HAP-1 (cell line): ENCODE measurements at regions not wholly inside any gene's neighbourhood (a gene's known extent, or its start where the extent isn't known, plus 50 kb on each side); places are given as distances from the start of the nearest gene placed in this dataset.

Experiments
- DNase-seq, 2 experiments: peaks; one replicate each; pipeline ENCODE4 v3.0.0-alpha.2; 2016 to 2020; ENCODE audit warnings: low spot score in 2 of 2
- H3K27me3 ChIP-seq: fragments of 250-450 bp; sonication (Bioruptor Pico); 2 replicates; pipeline ENCODE4 v1.5.1; 2020; ENCODE audit warnings: low read depth, mild to moderate bottlenecking, moderate library complexity
- H3K36me3 ChIP-seq: fragments of 250-450 bp; sonication (Bioruptor Pico); replicated peaks from 2 replicates; pipeline ENCODE4 v1.5.1; 2020; ENCODE audit warnings: mild to moderate bottlenecking
- H3K4me1 ChIP-seq: fragments of 250-450 bp; sonication (Bioruptor Pico); 2 replicates; pipeline ENCODE4 v1.5.1; 2020; ENCODE audit warnings: mild to moderate bottlenecking
- H3K4me3 ChIP-seq: fragments of 250-450 bp; sonication (Bioruptor Pico); 2 replicates; pipeline ENCODE4 v1.5.1; 2020; ENCODE audit warnings: mild to moderate bottlenecking, moderate library complexity
- H3K9me3 ChIP-seq: fragments of 250-450 bp; sonication (Bioruptor Pico); 2 replicates; pipeline ENCODE4 v1.5.1; 2020; ENCODE audit warnings: mild to moderate bottlenecking, moderate library complexity
- in situ Hi-C: fragments of 300-500 bp; cut with MboI; formaldehyde crosslinking; loops from 3 replicates; pipeline ENCODE4 v1.14.3; 2020; ENCODE audit warnings: low sequenced_read_pairs, inconsistent platforms, mixed read lengths

GRCh38 chr9:2958219-2958618 is 114.3 kb upstream of the PUM3 start:
- Histone ChIP-seq H3K4me1 (no peaks in the 10 kb centered on the region; the same call in 1 of the 2 replicates), H3K27me3 (peaks cover 14% of the 10 kb centered on the region), H3K36me3 (no peaks in the 10 kb centered on the region), H3K4me3 (no peak overlapping the region), H3K9me3 (no peaks in the 10 kb centered on the region)
- no peak for DNase-seq
- in situ Hi-C loops, result no loop called here

GRCh38 chr9:2957656-2958200 is 113.8 kb upstream of the PUM3 start:
- DNase-seq, result no peak
- peaks cover 14% of the 10 kb centered on the region for H3K27me3 ChIP-seq
- H3K4me1 ChIP-seq, result no peaks in the 10 kb centered on the region; the same call in 1 of the 2 replicates
- in situ Hi-C loops, result no loop called here
- no peaks in the 10 kb centered on the region for H3K9me3 ChIP-seq
- no peaks in the 10 kb centered on the region for H3K36me3 ChIP-seq
- no peak overlapping the region for H3K4me3 ChIP-seq

- Histone ChIP-seq H3K36me3 (no peaks in the 10 kb centered on the region), H3K27me3 (peaks cover 14% of the 10 kb centered on the region), H3K4me1 (no peaks in the 10 kb centered on the region), H3K9me3 (no peaks in the 10 kb centered on the region), H3K4me3 (no peak overlapping the region)
- no peak for DNase-seq
- in situ Hi-C loops, result no loop called here
Measured at GRCh38 chr9:2955575-2955974, 111.7 kb upstream of the PUM3 start.

DNA sequence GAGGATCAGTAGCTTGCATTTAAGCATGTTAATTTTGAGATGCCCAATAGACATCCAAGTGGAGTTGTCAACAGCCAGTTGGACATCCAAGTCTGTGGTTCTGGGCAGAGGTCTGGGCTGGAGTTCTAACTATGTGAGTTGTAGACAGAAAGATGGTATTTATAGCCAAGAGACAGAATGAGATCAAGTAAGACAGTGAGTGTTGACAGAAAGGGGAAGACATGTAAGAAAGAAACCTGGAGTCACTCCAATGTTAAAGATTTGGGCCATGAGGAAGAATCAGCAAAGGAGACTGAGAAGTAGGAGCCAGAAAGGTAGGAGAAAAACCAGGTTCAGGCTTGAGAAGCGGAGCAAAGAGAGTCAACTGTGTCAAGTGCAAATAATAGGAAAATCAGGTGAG is 95.5 kb upstream of the PUM3 start:
- H3K4me3 ChIP-seq, result no peak overlapping the region
- H3K36me3 ChIP-seq, result no peaks in the 10 kb centered on the region
- DNase-seq, result no peak
- H3K4me1 ChIP-seq, result no peaks in the 10 kb centered on the region
- H3K9me3 ChIP-seq, result no peaks in the 10 kb centered on the region
- H3K27me3 ChIP-seq, result peaks cover 3% of the 10 kb centered on the region; the same call in 1 of the 2 replicates
- in situ Hi-C loops, result no loop called here

DNA sequence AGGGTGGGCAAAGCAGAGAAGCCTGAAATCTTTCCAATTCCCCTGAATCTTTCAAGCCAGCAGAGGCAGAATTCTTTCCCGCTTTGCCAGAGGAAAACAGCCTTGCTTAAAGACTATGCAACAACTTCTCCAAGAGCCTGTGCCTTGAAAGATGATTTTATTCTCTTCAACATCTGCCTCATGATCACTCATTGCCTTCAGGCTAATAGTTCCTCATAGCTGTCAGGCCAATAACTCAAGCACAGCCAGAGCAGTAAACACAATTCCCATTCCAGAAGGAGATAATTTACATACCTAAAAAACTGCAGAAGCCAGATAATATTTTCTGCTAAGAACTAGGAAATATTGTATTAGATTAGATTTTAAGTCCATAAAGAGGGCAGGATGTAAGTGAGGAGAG is 92.3 kb upstream of the PUM3 start:
- Histone ChIP-seq H3K4me1 (no peaks in the 10 kb centered on the region), H3K4me3 (no peak overlapping the region), H3K9me3 (no peaks in the 10 kb centered on the region), H3K36me3 (no peaks in the 10 kb centered on the region), H3K27me3 (no peaks in the 10 kb centered on the region)
- in situ Hi-C loops, result no loop called here
- no peak for DNase-seq

DNA sequence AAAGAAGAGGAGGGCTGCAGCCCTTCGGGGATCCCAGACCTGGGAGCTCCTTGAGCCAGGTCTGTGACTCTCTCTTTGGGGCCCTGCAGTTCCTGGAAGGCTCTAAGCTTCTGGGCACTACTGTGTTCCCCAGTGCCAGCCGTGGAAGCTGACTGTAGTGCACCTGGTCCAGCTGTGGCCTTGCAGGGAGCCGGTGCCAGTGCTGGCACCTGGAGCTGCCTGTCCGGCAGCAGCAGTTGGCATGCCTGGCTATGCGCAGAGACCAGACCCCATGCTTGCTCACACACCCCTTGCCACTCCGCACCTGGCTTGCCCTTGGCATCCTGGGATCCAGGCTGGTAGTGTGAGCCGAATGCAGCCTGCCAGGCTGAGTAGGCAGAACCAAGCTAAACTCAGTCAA is 91.0 kb upstream of the PUM3 start:
- no peaks in the 10 kb centered on the region for H3K4me1 ChIP-seq
- in situ Hi-C loops, result no loop called here

DNA sequence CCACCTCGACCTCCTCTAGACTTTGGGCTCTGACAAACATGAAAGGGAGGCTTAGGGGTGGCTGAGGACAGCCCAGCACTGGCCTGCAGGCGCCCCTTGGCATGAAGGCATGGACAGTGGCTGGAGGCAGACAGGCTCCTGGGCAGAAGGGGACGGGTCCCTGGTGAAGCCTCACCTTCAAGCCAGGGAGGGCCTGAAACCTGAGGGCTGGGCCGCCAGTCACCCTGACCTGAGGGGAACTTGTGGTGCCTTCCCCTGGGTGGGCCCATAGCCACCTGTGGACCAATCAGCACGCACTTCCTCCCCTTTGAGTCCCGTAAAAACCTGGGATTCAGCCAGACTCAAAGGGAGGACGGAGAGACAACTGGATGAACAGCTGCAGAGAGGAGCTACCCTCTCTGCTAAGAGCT is 90.4 kb upstream of the PUM3 start:
- in situ Hi-C loops, result no loop called here
- H3K9me3 ChIP-seq, result no peaks in the 10 kb centered on the region
- DNase-seq, result no peak

More for the DNA sequence above, 91.0 kb upstream of the PUM3 start:
- Histone ChIP-seq H3K27me3 (peaks cover 3% of the 10 kb centered on the region; the same call in 1 of the 2 replicates), H3K9me3 (no peaks in the 10 kb centered on the region), H3K4me3 (no peak overlapping the region), H3K36me3 (no peaks in the 10 kb centered on the region)
- no peak for DNase-seq

DNA sequence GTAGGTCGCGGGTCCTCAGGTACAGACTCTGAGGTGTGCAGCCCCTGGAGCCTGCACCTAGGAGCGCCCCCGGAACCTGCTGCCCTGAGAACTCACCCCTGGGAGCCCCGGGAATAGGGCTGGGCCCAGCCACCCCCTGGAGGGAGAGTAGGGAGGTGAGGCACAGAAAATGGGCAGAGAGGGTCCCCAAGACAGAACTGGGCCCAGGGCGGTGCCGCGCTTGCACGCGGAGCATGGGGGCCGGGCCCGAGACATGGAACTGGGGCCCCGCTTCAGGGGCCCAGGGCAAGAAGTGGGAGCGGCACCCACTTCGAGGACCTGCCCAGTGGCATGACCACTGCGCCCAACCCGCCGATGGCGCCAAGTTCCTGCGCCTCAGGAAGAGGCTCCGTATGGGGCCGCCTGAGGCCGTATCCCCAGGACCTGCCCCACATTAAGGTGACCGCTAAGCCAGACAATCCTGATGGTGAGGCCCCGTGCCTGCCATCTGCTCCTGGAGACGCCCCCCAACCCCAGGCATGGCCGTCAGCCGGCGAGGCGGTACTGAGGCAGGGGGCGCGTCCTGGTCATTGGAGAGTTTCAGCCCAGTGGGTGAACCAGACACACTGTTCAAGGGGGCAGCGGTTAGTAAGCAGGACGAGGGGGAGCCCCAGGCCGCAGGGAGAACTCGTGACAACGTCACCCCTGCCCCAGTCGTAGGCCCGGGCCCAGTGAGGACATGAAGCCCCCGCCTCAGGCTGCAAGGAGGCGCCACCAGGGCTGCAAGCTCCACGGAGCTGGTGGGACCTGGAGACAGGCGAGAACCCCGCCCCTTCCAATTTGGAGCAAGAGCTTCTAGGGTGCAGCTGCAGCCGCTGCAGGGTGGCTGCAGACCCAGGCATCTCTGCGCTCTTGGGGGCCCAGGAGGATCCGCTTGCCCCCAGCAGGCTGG is 89.5 kb upstream of the PUM3 start:
- Histone ChIP-seq H3K4me1 (no peaks in the 10 kb centered on the region), H3K9me3 (no peaks in the 10 kb centered on the region), H3K4me3 (no peak overlapping the region), H3K36me3 (no peaks in the 10 kb centered on the region), H3K27me3 (peaks cover 6% of the 10 kb centered on the region; the same call in 1 of the 2 replicates)
- in situ Hi-C loops, result no loop called here
- no peak for DNase-seq

More for the DNA sequence above, 90.4 kb upstream of the PUM3 start:
- H3K27me3 ChIP-seq, result peaks cover 6% of the 10 kb centered on the region; the same call in 1 of the 2 replicates
- H3K4me1 ChIP-seq, result no peaks in the 10 kb centered on the region
- H3K36me3 ChIP-seq, result no peaks in the 10 kb centered on the region
- H3K4me3 ChIP-seq, result no peak overlapping the region

DNA sequence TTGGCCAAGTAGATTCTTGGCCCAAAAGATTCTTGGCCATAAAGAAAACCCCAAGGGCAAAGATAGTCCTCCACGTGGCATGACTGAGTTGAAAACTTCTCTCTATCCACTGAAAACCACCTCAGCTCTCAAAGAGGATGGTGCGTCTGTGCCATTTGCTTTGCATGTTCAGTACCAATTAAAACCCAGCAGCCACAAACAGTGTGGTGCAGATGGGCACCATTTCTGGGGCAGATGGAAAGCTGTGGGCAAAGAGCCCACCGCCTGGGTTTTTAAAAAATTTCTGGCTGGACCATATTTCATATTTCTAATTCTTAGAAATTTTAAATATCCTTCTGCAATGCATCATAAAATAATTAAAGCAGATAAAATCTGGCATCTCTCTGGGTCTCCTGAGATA is 84.5 kb upstream of the PUM3 start:
- H3K4me1 ChIP-seq, result no peaks in the 10 kb centered on the region

GRCh38 chr9:2925016-2925415 is 81.1 kb upstream of the PUM3 start:
- Histone ChIP-seq H3K4me3 (no peak overlapping the region), H3K4me1 (no peaks in the 10 kb centered on the region), H3K27me3 (peaks cover 7% of the 10 kb centered on the region), H3K9me3 (no peaks in the 10 kb centered on the region; the same call in 1 of the 2 replicates), H3K36me3 (no peaks in the 10 kb centered on the region)
- in situ Hi-C loops, result no loop called here
- no peak for DNase-seq

More for the DNA sequence above, 84.5 kb upstream of the PUM3 start:
- H3K27me3 ChIP-seq, result peaks cover 9% of the 10 kb centered on the region
- no peaks in the 10 kb centered on the region for H3K36me3 ChIP-seq
- H3K9me3 ChIP-seq, result no peaks in the 10 kb centered on the region; the same call in 1 of the 2 replicates
- H3K4me3 ChIP-seq, result no peak overlapping the region
- in situ Hi-C loops, result no loop called here
- no peak for DNase-seq

DNA sequence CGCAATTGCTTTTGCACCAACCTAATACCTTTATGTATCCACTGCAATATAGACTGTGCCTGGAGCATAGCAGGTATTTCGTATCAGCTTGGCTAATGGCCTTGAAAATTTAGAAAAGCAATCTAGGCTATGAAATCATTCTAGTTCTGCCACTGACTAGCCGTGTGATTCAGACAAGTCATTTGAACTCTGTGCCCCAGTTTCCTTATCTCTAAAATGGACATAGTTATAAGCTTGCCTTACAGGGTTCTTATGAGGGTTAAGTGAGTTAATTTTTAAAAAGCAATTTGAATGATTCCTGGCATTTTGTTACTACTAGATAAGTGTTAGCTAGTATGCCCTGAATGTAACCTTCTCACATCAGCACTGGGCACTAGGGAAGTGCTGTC is 80.5 kb upstream of the PUM3 start:
- Histone ChIP-seq H3K9me3 (no peaks in the 10 kb centered on the region; the same call in 1 of the 2 replicates), H3K4me3 (no peak overlapping the region), H3K27me3 (peaks cover 2% of the 10 kb centered on the region), H3K4me1 (no peaks in the 10 kb centered on the region), H3K36me3 (no peaks in the 10 kb centered on the region)
- DNase-seq, result no peak
- in situ Hi-C loops, result no loop called here

DNA sequence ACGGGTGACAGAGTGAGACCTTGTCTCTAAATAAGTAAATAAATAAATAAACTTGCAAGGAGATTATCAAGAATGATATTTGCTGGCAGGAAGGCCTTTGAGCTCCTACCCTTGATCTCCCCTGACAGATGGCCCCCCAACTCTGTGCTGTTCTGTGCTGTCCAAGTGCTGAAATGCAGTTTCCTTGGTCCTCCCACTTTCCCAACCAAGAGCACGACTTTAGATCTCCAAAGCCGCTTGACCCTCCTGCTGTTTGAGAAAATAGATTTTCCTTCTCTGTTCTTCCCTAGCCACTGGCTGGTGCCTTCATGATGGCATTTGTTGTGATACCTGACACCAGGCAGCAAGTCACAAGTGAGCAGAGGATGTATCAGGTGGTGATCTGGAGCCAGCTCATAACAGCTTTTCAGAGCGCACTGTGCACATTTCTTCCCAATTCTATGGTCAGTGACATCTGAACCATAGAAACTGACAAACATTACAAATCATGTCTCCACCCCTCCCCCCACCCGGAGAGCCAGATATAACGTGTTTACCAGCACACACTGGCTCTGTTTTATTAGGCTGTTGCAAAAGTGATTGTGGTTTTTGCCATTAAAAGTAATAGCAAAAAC is 80.0 kb upstream of the PUM3 start:
- no peak overlapping the region for H3K4me3 ChIP-seq
- in situ Hi-C loops, result no loop called here
- no peaks in the 10 kb centered on the region for H3K36me3 ChIP-seq
- H3K9me3 ChIP-seq, result no peaks in the 10 kb centered on the region; the same call in 1 of the 2 replicates
- H3K27me3 ChIP-seq, result peaks cover 2% of the 10 kb centered on the region
- H3K4me1 ChIP-seq, result no peaks in the 10 kb centered on the region
- no peak for DNase-seq

DNA sequence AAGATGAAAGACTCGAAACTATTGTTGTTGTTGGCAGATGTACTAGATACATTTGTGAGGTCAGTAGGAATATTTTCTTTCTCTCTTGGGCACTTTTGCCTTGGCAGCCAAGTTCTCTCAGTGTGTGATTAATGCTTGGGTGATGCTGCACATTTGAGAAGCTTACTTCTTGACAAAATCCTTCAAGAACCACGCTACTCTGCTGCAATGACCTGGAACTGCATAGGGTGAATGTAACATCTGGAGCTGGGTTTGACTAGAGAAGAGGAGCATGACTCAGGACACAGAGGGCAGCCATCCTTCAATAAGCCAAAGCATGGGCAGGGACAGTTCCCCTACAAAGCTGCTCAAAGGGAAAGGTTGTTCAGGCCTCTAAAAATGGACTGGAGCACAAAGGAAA is 75.5 kb upstream of the PUM3 start:
- in situ Hi-C loops, result no loop called here
- no peaks in the 10 kb centered on the region for H3K36me3 ChIP-seq
- no peaks in the 10 kb centered on the region for H3K4me1 ChIP-seq
- no peak for DNase-seq
- H3K9me3 ChIP-seq, result no peaks in the 10 kb centered on the region
- H3K4me3 ChIP-seq, result no peak overlapping the region
- peaks cover 12% of the 10 kb centered on the region for H3K27me3 ChIP-seq
